ENCODE measurements at regions not wholly inside any gene's neighbourhood (a gene's known extent, or its start where the extent isn't known, plus 50 kb on each side); places are given as distances from the start of the nearest gene placed in this dataset.

- 95% methylated on average over 2 of the region's 2 CpGs for WGBS
- peaks cover 2% of the 10 kb centered on the region for H3K4me1 ChIP-seq
- H3K36me3 ChIP-seq: no peaks in the 10 kb centered on the region
- H3K27ac ChIP-seq: no peak overlapping the region
- no peak for DNase-seq (ENCODE audit: low spot score in 2 of 2)
- H3K27me3 ChIP-seq: no peaks in the 10 kb centered on the region
- TF ChIP-seq POLR2A (IDR thresholded peaks at IDR 0.05) (no peak), CTCF (IDR thresholded peaks at IDR 0.05) (no peak), EP300 (IDR thresholded peaks at IDR 0.05) (no peak), POLR2AphosphoS5 (IDR thresholded peaks at IDR 0.05) (no peak)
- no peaks in the 10 kb centered on the region for H3K9me3 ChIP-seq
- no peak overlapping the region for H3K4me3 ChIP-seq
Measured at GRCh38 chr11:110974731-110975130, 262.5 kb upstream of the ARHGAP20 start.

- no peak overlapping the region for H3K4me3 ChIP-seq
- no peaks in the 10 kb centered on the region for H3K9me3 ChIP-seq
- 90% methylated on average over 2 of the region's 2 CpGs for WGBS
- H3K27me3 ChIP-seq: no peaks in the 10 kb centered on the region
- DNase-seq (ENCODE audit: low spot score in 2 of 2): no peak
- no peak overlapping the region for H3K27ac ChIP-seq
- TF ChIP-seq CTCF (IDR thresholded peaks at IDR 0.05): no peak
- no peak for TF ChIP-seq POLR2AphosphoS5 (IDR thresholded peaks at IDR 0.05)
- no peak for TF ChIP-seq EP300 (IDR thresholded peaks at IDR 0.05)
- no peak for TF ChIP-seq POLR2A (IDR thresholded peaks at IDR 0.05)
- H3K36me3 ChIP-seq: no peaks in the 10 kb centered on the region
- H3K4me1 ChIP-seq: peaks cover 2% of the 10 kb centered on the region
Measured at GRCh38 chr11:110973401-110973980, 261.3 kb upstream of the ARHGAP20 start.

DNA sequence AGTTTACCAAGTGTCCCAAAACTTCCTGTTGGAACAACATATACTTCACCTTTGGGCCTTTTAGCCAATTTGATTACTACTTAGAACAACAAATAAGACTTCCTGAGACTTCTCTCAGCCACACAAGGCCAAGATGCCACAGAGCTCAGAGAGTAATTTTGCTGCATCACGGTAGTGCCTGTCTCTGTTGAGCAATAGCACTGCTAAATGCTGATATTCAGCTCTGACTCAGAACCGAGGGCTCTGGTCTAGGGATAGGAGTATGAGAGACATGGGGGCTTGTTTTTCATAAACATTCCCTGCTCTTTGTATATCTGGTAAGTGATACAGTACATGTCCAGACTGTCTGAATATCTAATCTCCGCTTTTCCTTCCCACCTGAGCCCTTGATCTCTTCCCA lies 260.4 kb upstream of the ARHGAP20 start:
- DNase-seq (ENCODE audit: low spot score in 2 of 2): no peak
- no peak overlapping the region for H3K4me3 ChIP-seq
- no peaks in the 10 kb centered on the region for H3K36me3 ChIP-seq
- WGBS: 73% methylated on average over 3 of the region's 3 CpGs
- H3K9me3 ChIP-seq: no peaks in the 10 kb centered on the region
- no peak for TF ChIP-seq CTCF (IDR thresholded peaks at IDR 0.05)
- no peak for TF ChIP-seq EP300 (IDR thresholded peaks at IDR 0.05)
- TF ChIP-seq POLR2AphosphoS5 (IDR thresholded peaks at IDR 0.05): no peak
- no peak for TF ChIP-seq POLR2A (IDR thresholded peaks at IDR 0.05)
- no peak overlapping the region for H3K27ac ChIP-seq
- H3K27me3 ChIP-seq: no peaks in the 10 kb centered on the region
- H3K4me1 ChIP-seq: peaks cover 2% of the 10 kb centered on the region

GRCh38 chr11:110972106-110972505 lies 259.9 kb upstream of the ARHGAP20 start:
- no peak overlapping the region for H3K4me3 ChIP-seq
- H3K27ac ChIP-seq: no peak overlapping the region
- H3K9me3 ChIP-seq: no peaks in the 10 kb centered on the region
- DNase-seq (ENCODE audit: low spot score in 2 of 2): no peak
- H3K4me1 ChIP-seq: peaks cover 2% of the 10 kb centered on the region
- 74% methylated on average over 1 of the region's 1 CpG for WGBS
- no peak for TF ChIP-seq CTCF (IDR thresholded peaks at IDR 0.05)
- TF ChIP-seq POLR2AphosphoS5 (IDR thresholded peaks at IDR 0.05): no peak
- no peak for TF ChIP-seq EP300 (IDR thresholded peaks at IDR 0.05)
- TF ChIP-seq POLR2A (IDR thresholded peaks at IDR 0.05): no peak
- no peaks in the 10 kb centered on the region for H3K27me3 ChIP-seq
- no peaks in the 10 kb centered on the region for H3K36me3 ChIP-seq

DNA sequence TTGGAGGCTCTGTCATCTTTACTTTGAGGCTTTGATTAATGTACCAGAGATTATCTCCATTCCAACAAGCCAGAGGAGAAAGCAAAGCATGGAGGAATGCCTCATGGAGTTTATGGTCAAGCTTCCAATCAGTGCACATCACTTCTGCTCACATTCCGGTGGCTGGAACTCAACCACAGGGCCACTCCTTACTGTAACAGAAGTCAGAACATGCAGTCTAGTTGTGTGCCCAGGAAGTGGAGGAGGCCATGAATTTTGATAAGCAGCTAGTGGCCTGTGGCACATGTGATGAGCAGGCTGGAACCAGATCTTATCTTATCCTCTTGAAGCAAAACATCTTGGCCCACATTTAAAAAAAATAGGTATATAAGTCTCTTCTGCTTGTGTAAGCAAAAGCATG lies 258.9 kb upstream of the ARHGAP20 start:
- Histone ChIP-seq H3K36me3 (no peaks in the 10 kb centered on the region), H3K4me1 (peaks cover 2% of the 10 kb centered on the region), H3K9me3 (no peaks in the 10 kb centered on the region), H3K4me3 (no peak overlapping the region), H3K27me3 (no peaks in the 10 kb centered on the region), H3K27ac (no peak overlapping the region)
- TF ChIP-seq POLR2AphosphoS5 (IDR thresholded peaks at IDR 0.05) (no peak), EP300 (IDR thresholded peaks at IDR 0.05) (no peak), POLR2A (IDR thresholded peaks at IDR 0.05) (no peak), CTCF (IDR thresholded peaks at IDR 0.05) (no peak)
- WGBS: 50% methylated on average over 1 of the region's 1 CpG
- no peak for DNase-seq (ENCODE audit: low spot score in 2 of 2)

All from suprapubic skin (tissue), 4 donors.